Neuronal stem cell (in vitro differentiated cells): ENCODE measurements at regions not wholly inside any gene's neighbourhood (a gene's known extent, or its start where the extent isn't known, plus 50 kb on each side); places are given as distances from the start of the nearest gene placed in this dataset.

Experiments
- DNase-seq: peaks from one replicate; pipeline ENCODE4 v3.0.0-alpha.2; 2013; ENCODE audit warnings: low spot score
- H2AFZ ChIP-seq: one replicate; pipeline ENCODE4 v1.6.1; 2013; ENCODE audit warnings: mild to moderate bottlenecking, low read length, inconsistent platforms
- H2AK5ac ChIP-seq: 2 replicates; pipeline ENCODE4 v1.6.1; 2013; ENCODE audit warnings: low read depth, mild to moderate bottlenecking, inconsistent platforms, low read length, moderate library complexity, mixed read lengths
- H2BK120ac ChIP-seq: 2 replicates; pipeline ENCODE4 v1.6.1; 2013; ENCODE audit warnings: low read depth, mild to moderate bottlenecking, inconsistent platforms, low read length, moderate library complexity, mixed read lengths
- H2BK12ac ChIP-seq: one replicate; pipeline ENCODE4 v1.6.1; 2013; ENCODE audit warnings: low read length, inconsistent platforms
- H2BK15ac ChIP-seq: 2 replicates; pipeline ENCODE4 v1.6.1; 2013; ENCODE audit warnings: mild to moderate bottlenecking, low read length, inconsistent platforms, mixed read lengths
- H2BK5ac ChIP-seq: one replicate; pipeline ENCODE4 v1.6.1; 2013; ENCODE audit warnings: inconsistent platforms, mild to moderate bottlenecking, low read length, moderate library complexity
- H3K14ac ChIP-seq: one replicate; pipeline ENCODE4 v1.6.1; 2013; ENCODE audit warnings: low read length, inconsistent platforms
- H3K18ac ChIP-seq: 2 replicates; pipeline ENCODE4 v1.6.1; 2013; ENCODE audit warnings: low read length, inconsistent platforms
- H3K23ac ChIP-seq: 2 replicates; pipeline ENCODE4 v1.6.1; 2013; ENCODE audit warnings: low read depth, mild to moderate bottlenecking, mixed read lengths, low read length, inconsistent platforms; ENCODE audit not compliant: poor library complexity
- H3K27ac ChIP-seq: replicated peaks from 3 replicates; pipeline ENCODE4 v1.5.1; 2013; ENCODE audit warnings: low read length, inconsistent platforms
- H3K27me3 ChIP-seq, 3 experiments: 2 replicates each; pipeline ENCODE4 v1.6.1; 2013; ENCODE audit warnings: low read length in 3 of 3, mild to moderate bottlenecking in 2 of 3, inconsistent platforms in 1 of 3, low read depth in 1 of 3, mixed read lengths in 1 of 3, moderate library complexity in 1 of 3; ENCODE audit not compliant: control insufficient read depth in 3 of 3, insufficient read depth in 3 of 3
- H3K36me3 ChIP-seq, 2 donors: replicated peaks in 1 of 2; 2 replicates each; pipeline ENCODE4 v1.6.1; 2013; ENCODE audit warnings: low read length in 2 of 2; ENCODE audit not compliant: control insufficient read depth in 2 of 2, insufficient read depth in 2 of 2
- H3K4ac ChIP-seq: 2 replicates; pipeline ENCODE4 v1.6.1; 2013; ENCODE audit warnings: inconsistent platforms, mild to moderate bottlenecking, low read length, moderate library complexity
- H3K4me1 ChIP-seq, 2 donors: 1 replicate in 1 of 2; 2 replicates in 1 of 2; pipeline ENCODE4 v1.6.1; 2013; ENCODE audit warnings: low read length in 2 of 2, low read depth in 1 of 2; ENCODE audit not compliant: control insufficient read depth in 2 of 2, insufficient read depth in 1 of 2
- H3K4me2 ChIP-seq: one replicate; pipeline ENCODE4 v1.6.1; 2013; ENCODE audit warnings: mild to moderate bottlenecking, low read length, inconsistent platforms; ENCODE audit not compliant: insufficient read depth, poor library complexity, severe bottlenecking
- H3K4me3 ChIP-seq, 2 donors: 2 replicates each; pipeline ENCODE4 v1.5.1; 2013; ENCODE audit warnings: low read length in 2 of 2, mild to moderate bottlenecking in 2 of 2, inconsistent platforms in 1 of 2, moderate library complexity in 1 of 2
- H3K79me1 ChIP-seq: one replicate; pipeline ENCODE4 v1.6.1; 2013; ENCODE audit warnings: low read depth, mild to moderate bottlenecking, inconsistent platforms, low read length, moderate library complexity
- H3K9ac ChIP-seq: one replicate; pipeline ENCODE4 v1.6.1; 2013; ENCODE audit warnings: mild to moderate bottlenecking, low read depth, low read length, inconsistent platforms; ENCODE audit not compliant: poor library complexity
- H3K9me3 ChIP-seq, 2 donors: replicated peaks in 1 of 2; 2 replicates each; pipeline versions ENCODE3 to v1.6.1; 2013; ENCODE audit warnings: low read length in 2 of 2, mild to moderate bottlenecking in 2 of 2, inconsistent platforms in 1 of 2, low read depth in 1 of 2, mixed read lengths in 1 of 2, moderate library complexity in 1 of 2; ENCODE audit not compliant: control insufficient read depth in 2 of 2, insufficient read depth in 1 of 2
- H4K8ac ChIP-seq: one replicate; pipeline ENCODE4 v1.6.1; 2013; ENCODE audit warnings: low read depth, mild to moderate bottlenecking, inconsistent platforms, low read length, moderate library complexity
- H4K91ac ChIP-seq: one replicate; pipeline ENCODE4 v1.6.1; 2013; ENCODE audit warnings: low read length, low read depth, mild to moderate bottlenecking, inconsistent platforms; ENCODE audit not compliant: poor library complexity
- WGBS, 2 donors: extraction: QIAGEN DNeasy Blood & Tissue Kit; methylation state at CpG; one replicate each; pipeline ENCODE4 v1.1.7; 2013; ENCODE audit warnings: missing lambda C conversion rate in 2 of 2, mixed read lengths in 1 of 2; ENCODE audit not compliant: insufficient read length in 2 of 2, insufficient replicate concordance in 1 of 2; ENCODE audit errors: extremely low coverage in 2 of 2; 5-methylcytosine and 5-hydroxymethylcytosine counted together

- H3K4ac ChIP-seq, result no peak overlapping the region
- no CpG with 5 or more reads among the region's 6 CpGs for WGBS, 2 donors
- H4K91ac ChIP-seq, result no peak overlapping the region
- no peaks in the 10 kb centered on the region for H3K9me3 ChIP-seq
- H2BK12ac ChIP-seq, result no peak overlapping the region
- no peak overlapping the region for H3K18ac ChIP-seq
- no peak overlapping the region for H3K4me3 ChIP-seq
- no peaks in the 10 kb centered on the region for H3K79me1 ChIP-seq
- H2AK5ac ChIP-seq, result no peak overlapping the region
- H2BK15ac ChIP-seq, result no peak overlapping the region
- no peak overlapping the region for H2AFZ ChIP-seq
- no peak overlapping the region for H2BK5ac ChIP-seq
- no peak overlapping the region for H3K4me2 ChIP-seq
- no peaks in the 10 kb centered on the region for H3K36me3 ChIP-seq
- DNase-seq, result no peak
- H2BK120ac ChIP-seq, result no peak overlapping the region
- H3K9ac ChIP-seq, result no peak overlapping the region
- H3K14ac ChIP-seq, result no peak overlapping the region
- no peaks in the 10 kb centered on the region for H3K27me3 ChIP-seq
- no peaks in the 10 kb centered on the region for H3K4me1 ChIP-seq
- H4K8ac ChIP-seq, result no peak overlapping the region
- H3K27ac ChIP-seq, result no peak overlapping the region
- H3K23ac ChIP-seq, result no peak overlapping the region
These were observed 57.9 kb upstream of the STK38L start for GRCh38 chr12:27186022-27186839.

DNA sequence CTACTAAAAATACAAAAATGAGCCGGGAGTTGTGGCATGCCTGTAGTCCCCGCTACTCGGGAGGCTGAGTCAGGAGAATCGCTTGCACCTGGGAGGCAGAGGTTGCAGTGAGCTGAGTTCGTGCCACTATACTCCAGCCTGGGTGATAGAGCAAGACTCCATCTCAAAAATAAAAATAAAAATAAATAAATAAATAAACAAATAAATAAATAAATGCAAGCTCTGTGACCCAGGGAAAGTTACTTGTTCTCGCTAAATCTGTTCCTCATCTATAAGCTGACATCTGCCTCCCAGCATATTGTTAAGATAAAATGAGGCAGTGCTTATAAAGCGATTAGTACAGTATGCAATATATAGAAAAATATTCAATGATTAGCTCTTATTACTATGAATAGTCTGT, 56.4 kb upstream of the STK38L start:
- H2BK15ac ChIP-seq, result no peak overlapping the region
- H2BK12ac ChIP-seq, result no peak overlapping the region
- H2AK5ac ChIP-seq, result no peak overlapping the region
- H3K4me3 ChIP-seq, result no peak overlapping the region
- no peak overlapping the region for H4K91ac ChIP-seq
- no peak overlapping the region for H2BK5ac ChIP-seq
- H3K4ac ChIP-seq, result no peak overlapping the region
- H3K36me3 ChIP-seq, result no peaks in the 10 kb centered on the region
- H2BK120ac ChIP-seq, result no peak overlapping the region
- DNase-seq, result no peak
- no peak overlapping the region for H3K27ac ChIP-seq
- H3K9ac ChIP-seq, result no peak overlapping the region
- no peak overlapping the region for H3K18ac ChIP-seq
- WGBS, 2 donors, result no CpG with 5 or more reads among the region's 7 CpGs
- no peaks in the 10 kb centered on the region for H3K4me1 ChIP-seq
- H3K27me3 ChIP-seq, result no peaks in the 10 kb centered on the region
- no peak overlapping the region for H3K23ac ChIP-seq
- no peaks in the 10 kb centered on the region for H3K79me1 ChIP-seq
- H2AFZ ChIP-seq, result no peak overlapping the region
- H3K4me2 ChIP-seq, result no peak overlapping the region
- H3K14ac ChIP-seq, result no peak overlapping the region
- H4K8ac ChIP-seq, result no peak overlapping the region
- no peaks in the 10 kb centered on the region for H3K9me3 ChIP-seq

DNA sequence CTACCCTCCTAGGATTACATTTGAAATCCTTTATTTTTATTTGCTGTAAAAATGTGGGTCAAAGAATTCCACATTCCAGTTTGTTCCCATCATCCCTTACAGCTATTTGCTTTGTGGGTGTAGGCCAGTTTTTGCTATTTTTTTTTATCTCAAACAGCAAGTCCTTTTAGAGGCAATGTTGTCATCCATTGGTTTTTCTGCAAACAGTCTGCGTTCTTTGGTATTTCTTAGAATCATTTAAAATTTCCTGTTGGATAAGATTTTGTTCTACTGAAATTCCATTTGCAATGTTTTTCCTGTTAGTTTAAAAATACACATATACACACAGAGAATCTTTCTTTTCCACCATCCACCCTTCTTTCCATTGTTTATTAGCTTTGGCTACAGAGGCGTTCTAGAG, 53.3 kb upstream of the STK38L start:
- no peak overlapping the region for H3K9ac ChIP-seq
- no peak for DNase-seq
- no peaks in the 10 kb centered on the region for H3K27me3 ChIP-seq
- H3K27ac ChIP-seq, result no peak overlapping the region
- H3K14ac ChIP-seq, result no peak overlapping the region
- no peak overlapping the region for H3K4ac ChIP-seq
- H2BK12ac ChIP-seq, result no peak overlapping the region
- H4K91ac ChIP-seq, result no peak overlapping the region
- H3K4me2 ChIP-seq, result no peak overlapping the region
- H3K4me3 ChIP-seq, result no peak overlapping the region
- H2AK5ac ChIP-seq, result no peak overlapping the region
- no peaks in the 10 kb centered on the region for H3K36me3 ChIP-seq
- H2AFZ ChIP-seq, result no peak overlapping the region
- no peak overlapping the region for H2BK15ac ChIP-seq
- no peaks in the 10 kb centered on the region for H3K9me3 ChIP-seq
- no peak overlapping the region for H3K18ac ChIP-seq
- no peak overlapping the region for H2BK120ac ChIP-seq
- H3K79me1 ChIP-seq, result no peaks in the 10 kb centered on the region
- H3K4me1 ChIP-seq, result peaks cover 2 to 8% of the 10 kb centered on the region in 2 donors
- WGBS, 2 donors, result no CpG with 5 or more reads among the region's 2 CpGs
- H3K23ac ChIP-seq, result no peak overlapping the region
- H2BK5ac ChIP-seq, result no peak overlapping the region
- no peak overlapping the region for H4K8ac ChIP-seq

DNA sequence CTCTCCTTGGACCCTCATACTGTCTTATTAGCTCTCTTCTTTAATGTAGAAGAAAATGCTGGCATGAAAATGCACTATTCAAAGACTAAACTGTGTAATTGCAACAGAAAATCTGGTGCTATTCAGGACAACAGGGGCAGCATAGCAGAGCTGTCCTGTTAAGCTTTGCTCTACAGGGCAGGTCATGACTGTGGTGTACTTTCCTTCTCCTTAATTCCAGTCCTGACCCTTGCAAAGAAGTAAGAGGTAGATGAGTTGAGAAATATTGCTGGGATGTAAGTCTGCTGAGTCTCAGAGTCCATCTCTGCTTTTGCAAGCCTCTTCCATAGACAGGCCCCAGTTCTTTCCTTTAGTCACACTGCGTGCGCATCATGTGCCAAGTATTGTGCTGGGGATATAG, 52.6 kb upstream of the STK38L start:
- Histone ChIP-seq H3K27ac (no peak overlapping the region), H3K14ac (no peak overlapping the region), H3K23ac (no peak overlapping the region), H4K8ac (no peak overlapping the region), H3K27me3 (no peaks in the 10 kb centered on the region), H3K4ac (no peak overlapping the region), H2BK5ac (no peak overlapping the region), H3K79me1 (no peaks in the 10 kb centered on the region), H3K9me3 (no peaks in the 10 kb centered on the region), H2BK12ac (no peak overlapping the region), H3K36me3 (no peaks in the 10 kb centered on the region), H3K4me3 (no peak overlapping the region), H3K4me2 (no peak overlapping the region), H4K91ac (no peak overlapping the region), H2AK5ac (no peak overlapping the region), H2BK120ac (no peak overlapping the region), H2AFZ (no peak overlapping the region), H2BK15ac (no peak overlapping the region), H3K9ac (no peak overlapping the region), H3K18ac (no peak overlapping the region), H3K4me1 (peaks cover 2 to 8% of the 10 kb centered on the region in 2 donors)
- WGBS, 2 donors, result no CpG with 5 or more reads among the region's 2 CpGs
- DNase-seq, result no peak
